ENCODE measurements at regions not wholly inside any gene's neighbourhood (a gene's known extent, or its start where the extent isn't known, plus 50 kb on each side); places are given as distances from the start of the nearest gene placed in this dataset.

GRCh38 chr3:144098691-144099090 lies 127.1 kb downstream of the DIPK2A start:
- no peak overlapping the region for H3K4me3 ChIP-seq
- H3K9me3 ChIP-seq, result no peaks in the 10 kb centered on the region
- 90 to 98% methylated on average over 4 to 7 of the region's 7 CpGs for WGBS, 2 donors
- no peak overlapping the region for H3K27ac ChIP-seq
- no peaks in the 10 kb centered on the region for H3K27me3 ChIP-seq
- no peaks in the 10 kb centered on the region for H3K36me3 ChIP-seq (ENCODE audit: low read depth, missing control alignments)
- TF ChIP-seq POLR2A (IDR thresholded peaks at IDR 0.05), result no peak
- TF ChIP-seq CTCF (IDR thresholded peaks at IDR 0.05), result no peak
- no peak for DNase-seq
- intact Hi-C loops (cut with DNase I; ENCODE audit: low total_unique reads), result no loop called here
- no peaks in the 10 kb centered on the region for H3K4me1 ChIP-seq

- no peak for DNase-seq
- no peaks in the 10 kb centered on the region for H3K4me1 ChIP-seq
- no peaks in the 10 kb centered on the region for H3K9me3 ChIP-seq
- intact Hi-C loops (cut with DNase I; ENCODE audit: low total_unique reads), result no loop called here
- TF ChIP-seq CTCF (IDR thresholded peaks at IDR 0.05) (no peak), POLR2A (IDR thresholded peaks at IDR 0.05) (no peak)
- H3K27ac ChIP-seq, result no peak overlapping the region
- H3K4me3 ChIP-seq, result no peak overlapping the region
- H3K27me3 ChIP-seq, result no peaks in the 10 kb centered on the region
- H3K36me3 ChIP-seq (ENCODE audit: low read depth, missing control alignments), result no peaks in the 10 kb centered on the region
- WGBS, 2 donors, result 63 to 66% methylated on average over 1 of the region's 1 CpG
These were observed 130.8 kb downstream of the DIPK2A start for GRCh38 chr3:144102421-144102820.

GRCh38 chr3:144104186-144104585 lies 132.6 kb downstream of the DIPK2A start:
- WGBS, 2 donors, result 66 to 79% methylated on average over 3 of the region's 3 CpGs
- H3K4me3 ChIP-seq, result no peak overlapping the region
- H3K27me3 ChIP-seq, result no peaks in the 10 kb centered on the region
- no peak for DNase-seq
- H3K9me3 ChIP-seq, result no peaks in the 10 kb centered on the region
- H3K36me3 ChIP-seq (ENCODE audit: low read depth, missing control alignments), result no peaks in the 10 kb centered on the region
- intact Hi-C loops (cut with DNase I; ENCODE audit: low total_unique reads), result no loop called here
- no peaks in the 10 kb centered on the region for H3K4me1 ChIP-seq
- TF ChIP-seq POLR2A (IDR thresholded peaks at IDR 0.05), result no peak
- TF ChIP-seq CTCF (IDR thresholded peaks at IDR 0.05), result no peak
- H3K27ac ChIP-seq, result no peak overlapping the region

GRCh38 chr3:144104679-144105078 lies 133.1 kb downstream of the DIPK2A start:
- TF ChIP-seq POLR2A (IDR thresholded peaks at IDR 0.05) (no peak), CTCF (IDR thresholded peaks at IDR 0.05) (no peak)
- H3K27ac ChIP-seq, result no peak overlapping the region
- WGBS, 2 donors, result 82 to 95% methylated on average over 1 of the region's 1 CpG
- H3K9me3 ChIP-seq, result no peaks in the 10 kb centered on the region
- no peaks in the 10 kb centered on the region for H3K36me3 ChIP-seq (ENCODE audit: low read depth, missing control alignments)
- H3K4me1 ChIP-seq, result no peaks in the 10 kb centered on the region
- no peaks in the 10 kb centered on the region for H3K27me3 ChIP-seq
- intact Hi-C loops (cut with DNase I; ENCODE audit: low total_unique reads), result no loop called here
- no peak for DNase-seq
- H3K4me3 ChIP-seq, result no peak overlapping the region

- intact Hi-C loops (cut with DNase I; ENCODE audit: low total_unique reads), result no loop called here
- Histone ChIP-seq H3K4me3 (no peak overlapping the region), H3K9me3 (no peaks in the 10 kb centered on the region), H3K27me3 (no peaks in the 10 kb centered on the region), H3K36me3 (ENCODE audit: low read depth, missing control alignments) (no peaks in the 10 kb centered on the region), H3K4me1 (no peaks in the 10 kb centered on the region), H3K27ac (no peak overlapping the region)
- no peak for TF ChIP-seq CTCF (IDR thresholded peaks at IDR 0.05)
- no peak for TF ChIP-seq POLR2A (IDR thresholded peaks at IDR 0.05)
- DNase-seq, result no peak
- 89 to 90% methylated on average over 3 of the region's 3 CpGs for WGBS, 2 donors
These were observed 133.9 kb downstream of the DIPK2A start for GRCh38 chr3:144105542-144105941.
